ENCODE measurements at regions not wholly inside any gene's neighbourhood (a gene's known extent, or its start where the extent isn't known, plus 50 kb on each side); places are given as distances from the start of the nearest gene placed in this dataset.

DNA sequence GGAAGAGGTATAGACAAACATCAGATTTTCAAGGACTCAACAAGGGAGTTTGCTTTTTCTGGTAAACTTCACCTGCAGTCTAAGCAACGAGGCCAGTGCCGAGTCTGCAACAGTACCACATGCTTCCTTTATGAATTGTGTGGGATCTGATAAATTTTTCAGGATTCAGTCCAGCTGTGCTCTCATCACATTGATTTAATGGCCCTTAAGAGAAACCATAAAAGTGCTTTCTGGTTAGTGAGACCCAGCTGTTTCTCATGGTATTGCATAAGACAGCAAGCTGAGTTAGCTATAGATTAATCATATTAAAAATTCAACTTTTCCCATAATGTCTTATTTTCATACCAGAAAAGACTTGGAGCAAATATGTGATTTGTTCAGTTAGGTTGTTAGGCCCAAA, 291.4 kb downstream of the CENPW start:
- TF ChIP-seq, protein P1, sequence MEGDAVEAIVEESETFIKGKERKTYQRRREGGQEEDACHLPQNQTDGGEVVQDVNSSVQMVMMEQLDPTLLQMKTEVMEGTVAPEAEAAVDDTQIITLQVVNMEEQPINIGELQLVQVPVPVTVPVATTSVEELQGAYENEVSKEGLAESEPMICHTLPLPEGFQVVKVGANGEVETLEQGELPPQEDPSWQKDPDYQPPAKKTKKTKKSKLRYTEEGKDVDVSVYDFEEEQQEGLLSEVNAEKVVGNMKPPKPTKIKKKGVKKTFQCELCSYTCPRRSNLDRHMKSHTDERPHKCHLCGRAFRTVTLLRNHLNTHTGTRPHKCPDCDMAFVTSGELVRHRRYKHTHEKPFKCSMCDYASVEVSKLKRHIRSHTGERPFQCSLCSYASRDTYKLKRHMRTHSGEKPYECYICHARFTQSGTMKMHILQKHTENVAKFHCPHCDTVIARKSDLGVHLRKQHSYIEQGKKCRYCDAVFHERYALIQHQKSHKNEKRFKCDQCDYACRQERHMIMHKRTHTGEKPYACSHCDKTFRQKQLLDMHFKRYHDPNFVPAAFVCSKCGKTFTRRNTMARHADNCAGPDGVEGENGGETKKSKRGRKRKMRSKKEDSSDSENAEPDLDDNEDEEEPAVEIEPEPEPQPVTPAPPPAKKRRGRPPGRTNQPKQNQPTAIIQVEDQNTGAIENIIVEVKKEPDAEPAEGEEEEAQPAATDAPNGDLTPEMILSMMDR (IDR thresholded peaks at IDR 0.05; ENCODE audit: low read depth, low read length, missing control alignments) = no peak
- no peak overlapping the region for H3K4me3 ChIP-seq (ENCODE audit: low read depth, low read length)
- DNase-seq (ENCODE audit: low read depth) = no peak

DNA sequence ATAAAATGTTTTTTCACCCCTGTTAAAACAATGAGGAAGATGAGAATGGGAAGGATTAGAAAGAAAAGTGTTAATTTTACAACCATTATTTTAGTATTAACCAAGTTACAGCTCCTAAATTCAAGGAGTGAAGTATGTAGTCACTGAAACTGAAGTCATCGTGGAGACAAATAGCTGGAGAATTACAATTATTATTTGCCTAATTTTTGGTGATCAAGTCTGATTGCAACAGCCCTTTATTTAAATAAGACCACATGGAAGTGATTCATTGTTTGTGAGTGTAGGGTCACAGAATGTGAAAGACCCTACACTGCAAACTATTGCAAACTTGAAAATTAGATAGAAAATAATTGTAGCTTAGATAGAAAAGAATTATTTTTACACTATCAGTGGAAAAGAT, 292.4 kb downstream of the CENPW start:
- TF ChIP-seq, protein P1 (IDR thresholded peaks at IDR 0.05; ENCODE audit: low read depth, low read length, missing control alignments) = no peak
- no peak overlapping the region for H3K4me3 ChIP-seq (ENCODE audit: low read depth, low read length)
- no peak for DNase-seq (ENCODE audit: low read depth)

DNA sequence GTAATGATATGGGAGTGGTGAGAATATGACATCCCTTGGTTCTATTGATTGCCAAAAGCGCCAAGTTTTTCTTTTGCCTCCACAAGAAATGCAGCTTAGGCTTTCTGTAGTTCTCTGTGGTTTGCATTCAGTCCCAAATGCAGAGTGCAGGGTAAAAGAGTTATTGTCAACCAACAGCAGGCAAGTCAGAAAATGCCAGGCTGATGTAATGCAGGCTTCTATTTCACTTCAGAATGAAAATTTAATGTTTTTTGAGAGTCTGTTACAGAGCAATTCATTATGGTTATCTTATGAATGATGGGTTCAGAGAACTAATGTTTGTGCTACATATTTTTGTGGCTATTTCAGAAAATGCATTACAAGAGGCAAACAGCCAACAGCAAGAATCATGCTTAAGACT, 293.5 kb downstream of the CENPW start:
- no peak overlapping the region for H3K4me3 ChIP-seq (ENCODE audit: low read depth, low read length)
- TF ChIP-seq, protein P1 (IDR thresholded peaks at IDR 0.05; ENCODE audit: low read depth, low read length, missing control alignments) = no peak
- DNase-seq (ENCODE audit: low read depth) = no peak

GRCh38 chr6:126640356-126640755, 300.4 kb downstream of the CENPW start:
- DNase-seq (ENCODE audit: low read depth) = no peak
- TF ChIP-seq, protein P1 (IDR thresholded peaks at IDR 0.05; ENCODE audit: low read depth, low read length, missing control alignments) = no peak
- no peak overlapping the region for H3K4me3 ChIP-seq (ENCODE audit: low read depth, low read length)

- H3K4me3 ChIP-seq (ENCODE audit: low read depth, low read length) = no peak overlapping the region
- DNase-seq (ENCODE audit: low read depth) = no peak
- TF ChIP-seq, protein P1 (IDR thresholded peaks at IDR 0.05; ENCODE audit: low read depth, low read length, missing control alignments) = no peak
Observed at GRCh38 chr6:126640921-126641320, 301.0 kb downstream of the CENPW start.

- DNase-seq (ENCODE audit: low read depth) = no peak
- TF ChIP-seq, protein P1 (IDR thresholded peaks at IDR 0.05; ENCODE audit: low read depth, low read length, missing control alignments) = no peak
- H3K4me3 ChIP-seq (ENCODE audit: low read depth, low read length) = no peak overlapping the region
Observed at GRCh38 chr6:126641641-126642040, 301.7 kb downstream of the CENPW start.

DNA sequence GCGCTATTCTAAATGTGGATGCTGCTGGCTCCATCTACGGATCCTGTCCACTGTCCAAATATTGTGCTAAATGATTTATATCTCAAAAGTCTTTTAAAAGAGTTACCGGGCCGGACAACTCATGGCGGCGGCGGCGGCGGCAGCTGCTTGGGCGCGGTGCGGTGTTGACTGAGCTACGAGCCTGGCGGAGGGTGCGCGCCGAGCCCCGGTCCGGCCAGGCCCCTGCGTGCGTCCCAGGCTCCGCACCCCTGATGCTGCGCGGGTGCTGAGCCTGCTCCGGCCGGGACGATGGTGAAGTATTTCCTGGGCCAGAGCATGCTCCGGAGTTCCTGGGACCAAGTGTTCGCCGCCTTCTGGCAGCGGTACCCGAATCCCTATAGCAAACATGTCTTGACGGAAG, 303.4 kb downstream of the CENPW start:
- no peak overlapping the region for H3K4me3 ChIP-seq (ENCODE audit: low read depth, low read length)
- TF ChIP-seq, protein P1 (IDR thresholded peaks at IDR 0.05; ENCODE audit: low read depth, low read length, missing control alignments) = no peak
- no peak for DNase-seq (ENCODE audit: low read depth)

All from GM12864 (cell line).